GM12878 (cell line): ENCODE measurements at regions not wholly inside any gene's neighbourhood (a gene's known extent, or its start where the extent isn't known, plus 50 kb on each side); places are given as distances from the start of the nearest gene placed in this dataset.

Experiments
- ATAC-seq: fragments of 200-7000 bp; cut with Tn5 transposase; 3 replicates; pipeline ENCODE4 v1.9.1; 2020; ENCODE audit warnings: mild to moderate bottlenecking, moderate library complexity
- BruUV-seq: library from RNA; stranded (reverse); fragments of 400-500 nt; replicated peaks from 2 replicates; lab custom pipeline; 2021; lab: Mats Ljungman, UMichigan
- CTCF ChIA-PET: fragments of 300-600 bp; sonication (Branson Sonifier 250); formaldehyde crosslinking; extraction: SDS; loops from one replicate; lab custom pipeline; 2021; ENCODE audit warnings: inconsistent platforms; lab: Yijun Ruan, JAX
- POLR2A ChIA-PET: fragments of 350-600 bp; formaldehyde crosslinking; extraction: SDS; loops from one replicate; lab custom pipeline; 2021; ENCODE audit warnings: inconsistent platforms; lab: Charles Lee
- RAD21 ChIA-PET: fragments of 300-600 bp; sonication (Branson Sonifier 250); formaldehyde crosslinking; loops from one replicate; lab custom pipeline; 2023; ENCODE audit warnings: antibody characterized with exemption; ENCODE audit not compliant: unreplicated experiment; lab: Charles Lee
- SMC1A ChIA-PET: fragments of 300-600 bp; sonication (Branson Sonifier 250); formaldehyde crosslinking; loops from one replicate; lab custom pipeline; 2023; ENCODE audit not compliant: unreplicated experiment, uncharacterized antibody; lab: Charles Lee
- DNase-seq: peaks from one replicate; pipeline ENCODE4 v3.0.0-alpha.2; 2011; ENCODE audit warnings: low read depth, low spot score
- FAIRE-seq: peaks from 3 replicates; lab custom pipeline; 2011; peaks lifted over from hg19 to GRCh38; lab: Jason Lieb, UNC
- H2AFZ ChIP-seq: 2 replicates; pipeline ENCODE4 v1.6.0; 2011; ENCODE audit warnings: low read depth, low read length, control low read depth; ENCODE audit not compliant: control insufficient read depth
- H3K27ac ChIP-seq: 2 replicates; pipeline ENCODE4 v1.5.1; 2011; ENCODE audit warnings: control low read depth; ENCODE audit not compliant: control insufficient read depth, insufficient read depth
- H3K27me3 ChIP-seq, 2 experiments: replicated peaks in 1 of 2; 2 replicates each; pipeline versions ENCODE4 v1.6.0 to v1.6.1; 2011; ENCODE audit warnings: low read length in 1 of 2; ENCODE audit not compliant: control insufficient read depth in 2 of 2, insufficient read depth in 2 of 2
- H3K36me3 ChIP-seq, 2 experiments: 2 replicates each; pipeline ENCODE4 v1.5.1; 2011; ENCODE audit warnings: low read length in 1 of 2; ENCODE audit not compliant: control insufficient read depth in 2 of 2, insufficient read depth in 2 of 2
- H3K4me1 ChIP-seq: 2 replicates; pipeline ENCODE4 v1.6.1; 2011; ENCODE audit warnings: mild to moderate bottlenecking, low read length, moderate library complexity, mixed read lengths; ENCODE audit not compliant: control insufficient read depth, insufficient read depth
- H3K4me2 ChIP-seq: 2 replicates; pipeline ENCODE4 v1.6.0; 2011; ENCODE audit warnings: control low read depth; ENCODE audit not compliant: control insufficient read depth, insufficient read depth
- H3K4me3 ChIP-seq: fragments of 200-600 bp; sonication (generic); 2 replicates; pipeline ENCODE4 v1.5.1; 2016
- H3K79me2 ChIP-seq: 2 replicates; pipeline ENCODE4 v1.6.0; 2011; ENCODE audit warnings: low read length; ENCODE audit not compliant: control insufficient read depth, insufficient read depth
- H3K9ac ChIP-seq: 2 replicates; pipeline ENCODE4 v1.8.0; 2011; ENCODE audit warnings: low read length, control low read depth, mixed read lengths; ENCODE audit not compliant: control insufficient read depth, insufficient read depth
- H3K9me3 ChIP-seq: replicated peaks from 3 replicates; pipeline ENCODE4 v1.5.1; 2011; ENCODE audit warnings: mild to moderate bottlenecking, low read length; ENCODE audit not compliant: control insufficient read depth, insufficient read depth
- H4K20me1 ChIP-seq: 2 replicates; pipeline ENCODE4 v1.6.0; 2011; ENCODE audit not compliant: control insufficient read depth, insufficient read depth
- ASH2L ChIP-seq: fragments of 300-600, 200-600 bp; sonication (generic); IDR thresholded peaks from 2 replicates; pipeline ENCODE4 v1.6.1; 2017; ENCODE audit warnings: low read depth, mild to moderate bottlenecking, borderline replicate concordance
- HDAC6 ChIP-seq: fragments of 200-600 bp; sonication (generic); IDR thresholded peaks from one replicate; pipeline ENCODE4 v1.8.0; 2017; ENCODE audit warnings: antibody characterized with exemption; ENCODE audit not compliant: unreplicated experiment
- MYB ChIP-seq: fragments of 150-350 bp; IDR thresholded peaks from 2 replicates; pipeline ENCODE4 v1.6.1; 2014; ENCODE audit warnings: mild to moderate bottlenecking, low read depth, low read length, borderline replicate concordance
- SMC3 ChIP-seq: IDR thresholded peaks from 2 replicates; pipeline ENCODE4 v1.6.1; 2011; ENCODE audit warnings: low read length, improper control_type of control experiment, borderline replicate concordance
- ZNF622 ChIP-seq: fragments of 450-650 bp; IDR thresholded peaks from 2 replicates; pipeline ENCODE4 v1.6.1; 2017; ENCODE audit warnings: mild to moderate bottlenecking, inconsistent platforms
- whole genome bisulfite sequencing: methylation state at CpG from one replicate; pipeline ENCODE4 v1.1.6; 2016; ENCODE audit warnings: low lambda C conversion rate; ENCODE audit not compliant: insufficient replicate concordance, insufficient coverage; ENCODE audit errors: missing lambda C conversion rate; 5-methylcytosine and 5-hydroxymethylcytosine counted together
- in situ Hi-C: fragments of 300-500 bp; cut with MboI; formaldehyde crosslinking; loops from 9 replicates; pipeline ENCODE4 v1.14.3; 2018; ENCODE audit warnings: mixed read lengths
- intact Hi-C: fragments of 100-400 bp; cut with micrococcal nuclease; formaldehyde crosslinking; loops from one replicate; pipeline ENCODE4 v1.14.2; 2022; ENCODE audit not compliant: unreplicated experiment
- TF ChIP-seq, protein P1 (sequence below): IDR thresholded peaks from 2 replicates; pipeline ENCODE4 v1.6.1; 2012; ENCODE audit warnings: low read depth, low read length, improper control_type of control experiment
- TF ChIP-seq, protein P2 (sequence below): fragments of 150-350 bp; IDR thresholded peaks from 2 replicates; pipeline ENCODE4 v1.6.1; 2016; ENCODE audit warnings: low read depth, low read length
- TF ChIP-seq, protein P3 (sequence below): fragments of 450-650 bp; IDR thresholded peaks from 2 replicates; pipeline ENCODE4 v1.6.1; 2017; ENCODE audit warnings: low read depth, mild to moderate bottlenecking, moderate library complexity

DNA sequence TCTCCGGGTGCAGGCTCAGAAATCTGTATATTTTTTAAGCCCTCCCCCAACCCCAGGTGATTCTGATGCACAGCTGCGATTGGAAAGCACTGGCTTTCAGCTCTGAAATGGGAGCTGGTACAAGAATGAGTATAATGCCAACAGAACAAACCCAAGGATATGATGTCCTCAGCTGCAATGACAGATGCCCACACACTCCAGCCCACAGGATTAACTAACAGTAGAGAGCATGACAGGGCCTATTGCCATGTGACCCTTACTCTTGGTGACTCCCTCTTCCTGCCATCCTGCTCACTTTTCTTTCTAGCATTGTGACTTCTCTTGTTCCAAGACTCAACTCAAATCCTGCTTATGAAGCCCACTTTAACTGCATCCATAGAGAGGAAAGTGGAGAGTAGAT lies 174.5 kb downstream of the FGF18 start:
- RAD21 ChIA-PET = no interaction called here
- DNase-seq (no peak), FAIRE-seq (no peak), ATAC-seq (no peak)
- SMC1A ChIA-PET = no interaction called here
- BruUV-seq = no TSS peak
- no peaks in the 10 kb centered on the region; a peak in 1 of 4 replicates for H3K36me3 ChIP-seq
- H2AFZ ChIP-seq = no peak overlapping the region
- no peaks in the 10 kb centered on the region for H3K4me1 ChIP-seq
- no peak overlapping the region for H3K4me2 ChIP-seq
- intact Hi-C loops = no loop called here
- H3K27me3 ChIP-seq = peaks cover 0 to 2% of the 10 kb centered on the region in 2 experiments; a peak in 1 of 4 replicates
- H3K4me3 ChIP-seq = no peak overlapping the region
- H3K9me3 ChIP-seq = no peaks in the 10 kb centered on the region
- POLR2A ChIA-PET = no interaction called here
- CTCF ChIA-PET = interaction anchor here (0.7 kb wide), 1 partner anchor 109 kb away, joined by 3 read pairs; no protein-coding TSS in a partner anchor
- H3K27ac ChIP-seq = no peak overlapping the region
- no peaks in the 10 kb centered on the region for H4K20me1 ChIP-seq
- in situ Hi-C loops = no loop called here
- no peak for TF ChIP-seq MYB
- TF ChIP-seq, protein P1, sequence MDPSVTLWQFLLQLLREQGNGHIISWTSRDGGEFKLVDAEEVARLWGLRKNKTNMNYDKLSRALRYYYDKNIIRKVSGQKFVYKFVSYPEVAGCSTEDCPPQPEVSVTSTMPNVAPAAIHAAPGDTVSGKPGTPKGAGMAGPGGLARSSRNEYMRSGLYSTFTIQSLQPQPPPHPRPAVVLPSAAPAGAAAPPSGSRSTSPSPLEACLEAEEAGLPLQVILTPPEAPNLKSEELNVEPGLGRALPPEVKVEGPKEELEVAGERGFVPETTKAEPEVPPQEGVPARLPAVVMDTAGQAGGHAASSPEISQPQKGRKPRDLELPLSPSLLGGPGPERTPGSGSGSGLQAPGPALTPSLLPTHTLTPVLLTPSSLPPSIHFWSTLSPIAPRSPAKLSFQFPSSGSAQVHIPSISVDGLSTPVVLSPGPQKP = no peak
- TF ChIP-seq ASH2L = no peak
- no peak for TF ChIP-seq HDAC6
- no peak for TF ChIP-seq ZNF622
- TF ChIP-seq, protein P2, sequence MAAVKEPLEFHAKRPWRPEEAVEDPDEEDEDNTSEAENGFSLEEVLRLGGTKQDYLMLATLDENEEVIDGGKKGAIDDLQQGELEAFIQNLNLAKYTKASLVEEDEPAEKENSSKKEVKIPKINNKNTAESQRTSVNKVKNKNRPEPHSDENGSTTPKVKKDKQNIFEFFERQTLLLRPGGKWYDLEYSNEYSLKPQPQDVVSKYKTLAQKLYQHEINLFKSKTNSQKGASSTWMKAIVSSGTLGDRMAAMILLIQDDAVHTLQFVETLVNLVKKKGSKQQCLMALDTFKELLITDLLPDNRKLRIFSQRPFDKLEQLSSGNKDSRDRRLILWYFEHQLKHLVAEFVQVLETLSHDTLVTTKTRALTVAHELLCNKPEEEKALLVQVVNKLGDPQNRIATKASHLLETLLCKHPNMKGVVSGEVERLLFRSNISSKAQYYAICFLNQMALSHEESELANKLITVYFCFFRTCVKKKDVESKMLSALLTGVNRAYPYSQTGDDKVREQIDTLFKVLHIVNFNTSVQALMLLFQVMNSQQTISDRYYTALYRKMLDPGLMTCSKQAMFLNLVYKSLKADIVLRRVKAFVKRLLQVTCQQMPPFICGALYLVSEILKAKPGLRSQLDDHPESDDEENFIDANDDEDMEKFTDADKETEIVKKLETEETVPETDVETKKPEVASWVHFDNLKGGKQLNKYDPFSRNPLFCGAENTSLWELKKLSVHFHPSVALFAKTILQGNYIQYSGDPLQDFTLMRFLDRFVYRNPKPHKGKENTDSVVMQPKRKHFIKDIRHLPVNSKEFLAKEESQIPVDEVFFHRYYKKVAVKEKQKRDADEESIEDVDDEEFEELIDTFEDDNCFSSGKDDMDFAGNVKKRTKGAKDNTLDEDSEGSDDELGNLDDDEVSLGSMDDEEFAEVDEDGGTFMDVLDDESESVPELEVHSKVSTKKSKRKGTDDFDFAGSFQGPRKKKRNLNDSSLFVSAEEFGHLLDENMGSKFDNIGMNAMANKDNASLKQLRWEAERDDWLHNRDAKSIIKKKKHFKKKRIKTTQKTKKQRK = no peak
- no peak for TF ChIP-seq SMC3
- TF ChIP-seq, protein P3, sequence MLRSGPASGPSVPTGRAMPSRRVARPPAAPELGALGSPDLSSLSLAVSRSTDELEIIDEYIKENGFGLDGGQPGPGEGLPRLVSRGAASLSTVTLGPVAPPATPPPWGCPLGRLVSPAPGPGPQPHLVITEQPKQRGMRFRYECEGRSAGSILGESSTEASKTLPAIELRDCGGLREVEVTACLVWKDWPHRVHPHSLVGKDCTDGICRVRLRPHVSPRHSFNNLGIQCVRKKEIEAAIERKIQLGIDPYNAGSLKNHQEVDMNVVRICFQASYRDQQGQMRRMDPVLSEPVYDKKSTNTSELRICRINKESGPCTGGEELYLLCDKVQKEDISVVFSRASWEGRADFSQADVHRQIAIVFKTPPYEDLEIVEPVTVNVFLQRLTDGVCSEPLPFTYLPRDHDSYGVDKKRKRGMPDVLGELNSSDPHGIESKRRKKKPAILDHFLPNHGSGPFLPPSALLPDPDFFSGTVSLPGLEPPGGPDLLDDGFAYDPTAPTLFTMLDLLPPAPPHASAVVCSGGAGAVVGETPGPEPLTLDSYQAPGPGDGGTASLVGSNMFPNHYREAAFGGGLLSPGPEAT = no peak
- no peak overlapping the region for H3K9ac ChIP-seq
- WGBS = 19% methylated on average over 2 of the region's 2 CpGs
- H3K79me2 ChIP-seq = no peaks in the 10 kb centered on the region
